PC-3 (cell line): ENCODE measurements at regions not wholly inside any gene's neighbourhood (a gene's known extent, or its start where the extent isn't known, plus 50 kb on each side); places are given as distances from the start of the nearest gene placed in this dataset.

Experiments
- ATAC-seq: fragments of 200-7000 bp; cut with Tn5 transposase; 2 replicates; pipeline ENCODE4 v1.9.1; 2020; ENCODE audit warnings: mild to moderate bottlenecking, moderate library complexity
- BruUV-seq: library from RNA; stranded (reverse); fragments of 400-500 nt; replicated peaks from 2 replicates; lab custom pipeline; 2021; lab: Mats Ljungman, UMichigan
- CTCF ChIA-PET: fragments of 300-600 bp; sonication (Branson Sonifier 250); formaldehyde crosslinking; loops from one replicate; lab custom pipeline; 2022; ENCODE audit warnings: antibody characterized with exemption; lab: Charles Lee
- POLR2A ChIA-PET: fragments of 300-600 bp; sonication (Branson Sonifier 250); formaldehyde crosslinking; loops from one replicate; lab custom pipeline; 2022; ENCODE audit warnings: antibody characterized with exemption; ENCODE audit not compliant: unreplicated experiment; lab: Charles Lee
- DNase-seq: peaks from one replicate; pipeline ENCODE4 v3.0.0-alpha.2; 2015
- H2AFZ ChIP-seq: fragments of 300-600 bp; sonication (generic); 2 replicates; pipeline ENCODE4 v1.6.0; 2016; ENCODE audit warnings: antibody characterized with exemption, low read length
- H3F3A ChIP-seq: fragments of 300-600 bp; sonication (generic); one replicate; pipeline ENCODE4 v1.6.0; 2017; ENCODE audit warnings: antibody characterized with exemption, low read length, control low read depth, mild to moderate bottlenecking; ENCODE audit not compliant: unreplicated experiment
- H3K27ac ChIP-seq: fragments of 300-600 bp; sonication (generic); 2 replicates; pipeline ENCODE4 v1.5.1; 2016; ENCODE audit warnings: mild to moderate bottlenecking, low read length
- H3K27me3 ChIP-seq: fragments of 300-600 bp; sonication (generic); 2 replicates; pipeline ENCODE4 v1.6.1; 2016; ENCODE audit warnings: low read length, mixed read lengths
- H3K36me3 ChIP-seq: fragments of 300-600 bp; sonication (generic); 2 replicates; pipeline ENCODE4 v1.6.1; 2016; ENCODE audit warnings: low read depth, mixed run types, low read length, mixed read lengths
- H3K4me1 ChIP-seq: fragments of 300-600 bp; sonication (generic); 2 replicates; pipeline ENCODE4 v1.5.1; 2016; ENCODE audit warnings: low read length; ENCODE audit not compliant: insufficient read depth
- H3K4me2 ChIP-seq: fragments of 300-600 bp; sonication (generic); 2 replicates; pipeline ENCODE4 v1.6.0; 2016; ENCODE audit warnings: low read length
- H3K4me3 ChIP-seq: fragments of 300-600 bp; sonication (generic); 2 replicates; pipeline ENCODE4 v1.5.1; 2016; ENCODE audit warnings: mild to moderate bottlenecking, low read length, mixed read lengths
- H3K79me2 ChIP-seq: fragments of 300-600 bp; sonication (generic); 2 replicates; pipeline ENCODE4 v1.6.1; 2017; ENCODE audit warnings: low read length, mixed read lengths
- H3K9ac ChIP-seq: fragments of 300-600 bp; sonication (generic); 2 replicates; pipeline ENCODE4 v1.6.0; 2016; ENCODE audit warnings: mild to moderate bottlenecking, low read length
- H3K9me2 ChIP-seq: fragments of 300-600 bp; sonication (generic); replicated peaks from 2 replicates; pipeline ENCODE4 v1.6.1; 2016; ENCODE audit warnings: mixed run types, low read length, mixed read lengths
- H3K9me3 ChIP-seq: fragments of 300-600 bp; sonication (generic); 2 replicates; pipeline ENCODE4 v1.6.1; 2016; ENCODE audit warnings: low read length, mixed read lengths
- H4K20me1 ChIP-seq: fragments of 300-600 bp; sonication (generic); 2 replicates; pipeline ENCODE4 v1.6.1; 2016; ENCODE audit warnings: low read length, mixed read lengths
- CTCF ChIP-seq: fragments of 300-600 bp; sonication (generic); conservative IDR thresholded peaks from 2 replicates; pipeline ENCODE4 v1.5.1; 2017; ENCODE audit warnings: antibody characterized with exemption, low read depth, mild to moderate bottlenecking, low read length
- EZH2 ChIP-seq: fragments of 300-600 bp; sonication (generic); IDR thresholded peaks from one replicate; pipeline ENCODE4 v1.6.1; 2017; ENCODE audit warnings: antibody characterized with exemption, mild to moderate bottlenecking, low read length; ENCODE audit not compliant: unreplicated experiment
- EZH2phosphoT487 ChIP-seq: fragments of 300-600 bp; sonication (generic); IDR thresholded peaks from 2 replicates; pipeline ENCODE4 v1.6.1; 2018; ENCODE audit warnings: mild to moderate bottlenecking, antibody characterized with exemption, low read length, borderline replicate concordance
- intact Hi-C: fragments of 100-400 bp; cut with micrococcal nuclease; formaldehyde crosslinking; loops from 2 replicates; pipeline ENCODE4 v1.9.0; 2023

GRCh38 chr7:85781606-85782005, 594.8 kb upstream of the SEMA3D start:
- H3K79me2 ChIP-seq = no peaks in the 10 kb centered on the region
- ChIA-PET POLR2A (no interaction called here), CTCF (no interaction called here)
- H2AFZ ChIP-seq = no peak overlapping the region
- TF ChIP-seq CTCF (no peak), EZH2phosphoT487 (no peak), EZH2 (no peak)
- H4K20me1 ChIP-seq = no peaks in the 10 kb centered on the region
- BruUV-seq = no TSS peak
- no peak overlapping the region for H3K27ac ChIP-seq
- H3K4me1 ChIP-seq = no peaks in the 10 kb centered on the region
- ATAC-seq (no peak), DNase-seq (no peak)
- intact Hi-C loops = no loop called here
- H3K36me3 ChIP-seq = no peaks in the 10 kb centered on the region
- no peak overlapping the region for H3K4me3 ChIP-seq
- H3K4me2 ChIP-seq = no peak overlapping the region
- no peaks in the 10 kb centered on the region for H3K27me3 ChIP-seq
- 0 out of 2 replicates have a peak, but pooled peaks cover 5% of the 10 kb centered on the region for H3K9me3 ChIP-seq
- H3K9me2 ChIP-seq = no peaks in the 10 kb centered on the region
- H3F3A ChIP-seq = no peaks in the 10 kb centered on the region
- no peak overlapping the region for H3K9ac ChIP-seq

GRCh38 chr7:85776691-85777345, 590.0 kb upstream of the SEMA3D start:
- Histone ChIP-seq H3K79me2 (no peaks in the 10 kb centered on the region), H3K4me3 (no peak overlapping the region), H3K4me1 (no peaks in the 10 kb centered on the region), H2AFZ (no peak overlapping the region), H3F3A (no peaks in the 10 kb centered on the region), H3K27ac (no peak overlapping the region), H3K9ac (no peak overlapping the region), H3K27me3 (no peaks in the 10 kb centered on the region), H3K36me3 (no peaks in the 10 kb centered on the region), H3K9me2 (no peaks in the 10 kb centered on the region), H3K4me2 (no peak overlapping the region), H3K9me3 (no peaks in the 10 kb centered on the region), H4K20me1 (no peaks in the 10 kb centered on the region)
- no peak for DNase-seq
- POLR2A ChIA-PET = no interaction called here
- intact Hi-C loops = no loop called here
- no peak for TF ChIP-seq CTCF
- TF ChIP-seq EZH2 = no peak
- no peak for TF ChIP-seq EZH2phosphoT487
- CTCF ChIA-PET = no interaction called here
- ATAC-seq = no peak
- BruUV-seq = no TSS peak

GRCh38 chr7:85775431-85775830, 588.6 kb upstream of the SEMA3D start:
- no peaks in the 10 kb centered on the region for H4K20me1 ChIP-seq
- H3K4me1 ChIP-seq = no peaks in the 10 kb centered on the region
- POLR2A ChIA-PET = no interaction called here
- H3K36me3 ChIP-seq = no peaks in the 10 kb centered on the region
- no peak for TF ChIP-seq CTCF
- TF ChIP-seq EZH2 = no peak
- TF ChIP-seq EZH2phosphoT487 = no peak
- no peaks in the 10 kb centered on the region for H3K9me2 ChIP-seq
- H3K27ac ChIP-seq = no peak overlapping the region
- no peak for DNase-seq
- H3K9me3 ChIP-seq = no peaks in the 10 kb centered on the region
- no TSS peak for BruUV-seq
- no peaks in the 10 kb centered on the region for H3K27me3 ChIP-seq
- intact Hi-C loops = no loop called here
- H3F3A ChIP-seq = no peaks in the 10 kb centered on the region
- H3K4me2 ChIP-seq = no peak overlapping the region
- H2AFZ ChIP-seq = no peak overlapping the region
- H3K9ac ChIP-seq = no peak overlapping the region
- no peak for ATAC-seq
- no peak overlapping the region for H3K4me3 ChIP-seq
- H3K79me2 ChIP-seq = no peaks in the 10 kb centered on the region
- CTCF ChIA-PET = no interaction called here
